Small intestine (tissue), 7 donors: ENCODE measurements at regions not wholly inside any gene's neighbourhood (a gene's known extent, or its start where the extent isn't known, plus 50 kb on each side); places are given as distances from the start of the nearest gene placed in this dataset.

ENCODE experiments used
- DNase-seq, 2 donors: peaks; one replicate each; pipeline versions ENCODE4 v3.0.0 to v3.0.0-alpha.2; 2013
- FAIRE-seq: peaks from 2 replicates; lab custom pipeline; 2012; peaks lifted over from hg19 to GRCh38; lab: Jason Lieb, UNC
- H3K27ac ChIP-seq, 3 donors: one replicate each; pipeline ENCODE4 v1.5.1; 2013; ENCODE audit warnings: low read length in 2 of 3, mild to moderate bottlenecking in 2 of 3, control low read depth in 1 of 3, inconsistent platforms in 1 of 3, low read depth in 1 of 3, moderate library complexity in 1 of 3
- H3K27me3 ChIP-seq, 3 donors: one replicate each; pipeline ENCODE4 v1.6.1; 2013; ENCODE audit warnings: low read length in 3 of 3, inconsistent platforms in 1 of 3; ENCODE audit not compliant: control insufficient read depth in 3 of 3, insufficient read depth in 3 of 3
- H3K36me3 ChIP-seq, 3 donors: one replicate each; pipeline ENCODE4 v1.6.1; 2013; ENCODE audit warnings: low read length in 3 of 3, inconsistent platforms in 1 of 3, low read depth in 1 of 3, mild to moderate bottlenecking in 1 of 3, moderate library complexity in 1 of 3; ENCODE audit not compliant: control insufficient read depth in 3 of 3, insufficient read depth in 2 of 3
- H3K4me1 ChIP-seq, 3 donors: one replicate each; pipeline ENCODE4 v1.6.1; 2013; ENCODE audit warnings: low read length in 2 of 3, inconsistent platforms in 1 of 3, low read depth in 1 of 3, mild to moderate bottlenecking in 1 of 3, moderate library complexity in 1 of 3; ENCODE audit not compliant: control insufficient read depth in 3 of 3, insufficient read depth in 2 of 3
- H3K4me3 ChIP-seq, 3 donors: one replicate each; pipeline ENCODE4 v1.5.1; 2013; ENCODE audit warnings: low read length in 3 of 3, control low read depth in 1 of 3, inconsistent platforms in 1 of 3, low read depth in 1 of 3, mild to moderate bottlenecking in 1 of 3, moderate library complexity in 1 of 3
- H3K9me3 ChIP-seq, 2 donors: one replicate each; pipeline ENCODE4 v1.6.1; 2013; ENCODE audit warnings: low read depth in 1 of 2, low read length in 1 of 2; ENCODE audit not compliant: control insufficient read depth in 2 of 2, insufficient read depth in 1 of 2
- WGBS, 3 donors: extraction: QIAGEN DNeasy Blood & Tissue Kit; methylation state at CpG; one replicate each; pipeline ENCODE4 v1.1.7; 2013; 5-methylcytosine and 5-hydroxymethylcytosine counted together
- donor health status: healthy with polysubstance abuse.
- donor health status: control.
- donor health status: control.
- donor health status: Bipolar disorder and iron deficiency.
- donor health status: healthy.

- no peak overlapping the region for H3K27ac ChIP-seq
- H3K4me3 ChIP-seq = no peak overlapping the region
- no peaks in the 10 kb centered on the region for H3K9me3 ChIP-seq
- peaks cover 0 to 3% (median 0%) of the 10 kb centered on the region in 3 donors for H3K27me3 ChIP-seq
- WGBS, 3 donors = 58 to 79% (median 76%) methylated on average over 1 of the region's 1 CpG
- no peaks in the 10 kb centered on the region for H3K4me1 ChIP-seq
- FAIRE-seq (no peak), DNase-seq (no peak)
- H3K36me3 ChIP-seq = no peaks in the 10 kb centered on the region
These were observed 411.3 kb downstream of the PTPRU start for GRCh38 chr1:29647581-29647980.

- FAIRE-seq = no peak
- no peak for DNase-seq
- Histone ChIP-seq H3K4me1 (no peaks in the 10 kb centered on the region), H3K27ac (no peak overlapping the region), H3K36me3 (no peaks in the 10 kb centered on the region), H3K27me3 (peaks cover 0 to 3% (median 0%) of the 10 kb centered on the region in 3 donors), H3K9me3 (no peaks in the 10 kb centered on the region), H3K4me3 (no peak overlapping the region)
- WGBS, 3 donors = 81 to 87% (median 83%) methylated on average over 7 of the region's 7 CpGs
These were observed 409.9 kb downstream of the PTPRU start for GRCh38 chr1:29646161-29646775.

DNA sequence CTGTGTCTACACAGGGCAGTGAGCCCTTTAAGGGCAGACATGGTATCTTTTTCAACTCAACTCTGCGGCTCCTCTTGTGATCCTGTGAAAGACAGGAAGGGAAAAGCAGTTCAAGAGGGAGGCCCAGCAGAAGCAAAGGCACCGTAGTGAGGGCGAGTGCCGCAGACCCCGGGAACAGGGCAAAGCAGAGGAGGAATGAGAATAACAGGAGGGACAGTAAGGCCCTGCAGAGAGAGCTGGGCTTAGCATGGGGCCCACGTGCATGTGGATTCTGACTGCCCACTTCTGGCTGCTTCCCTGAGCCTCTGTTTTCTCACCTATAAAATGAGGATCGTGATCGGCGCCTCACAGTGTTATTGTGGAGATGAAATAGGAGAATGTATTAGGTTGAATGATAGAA is 409.3 kb downstream of the PTPRU start:
- Histone ChIP-seq H3K9me3 (no peaks in the 10 kb centered on the region), H3K27me3 (peaks cover 0 to 3% (median 0%) of the 10 kb centered on the region in 3 donors), H3K36me3 (no peaks in the 10 kb centered on the region), H3K27ac (no peak overlapping the region), H3K4me3 (no peak overlapping the region), H3K4me1 (no peaks in the 10 kb centered on the region)
- FAIRE-seq (no peak), DNase-seq (no peak)
- WGBS, 3 donors = 61 to 72% (median 66%) methylated on average over 9 of the region's 9 CpGs

DNA sequence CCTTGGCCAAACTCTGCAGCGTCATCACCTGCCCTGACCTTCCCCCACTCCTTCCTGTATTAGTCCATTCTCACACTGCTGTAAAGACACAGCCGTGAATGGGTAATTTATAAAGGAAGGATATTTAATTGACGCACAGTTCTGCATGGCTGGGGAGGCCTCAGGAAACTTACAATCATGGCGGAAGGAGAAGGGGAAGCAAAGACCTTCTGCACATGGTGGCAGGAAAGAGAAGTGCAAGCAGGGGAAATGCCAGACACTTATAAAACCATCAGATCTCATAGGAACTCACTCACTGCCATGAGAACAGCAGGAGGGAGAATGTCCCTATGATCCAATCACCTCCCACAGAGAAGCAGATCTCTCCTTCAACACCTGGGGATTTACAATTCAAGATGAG is 408.5 kb downstream of the PTPRU start:
- H3K36me3 ChIP-seq = no peaks in the 10 kb centered on the region
- no peaks in the 10 kb centered on the region for H3K9me3 ChIP-seq
- WGBS, 3 donors = 60 to 64% (median 62%) methylated on average over 4 of the region's 4 CpGs
- H3K4me3 ChIP-seq = no peak overlapping the region
- FAIRE-seq (no peak), DNase-seq (no peak)
- H3K4me1 ChIP-seq = no peaks in the 10 kb centered on the region
- H3K27ac ChIP-seq = no peak overlapping the region
- H3K27me3 ChIP-seq = peaks cover 0 to 3% (median 0%) of the 10 kb centered on the region in 3 donors

- Histone ChIP-seq H3K36me3 (no peaks in the 10 kb centered on the region), H3K4me1 (no peaks in the 10 kb centered on the region), H3K4me3 (no peak overlapping the region), H3K27ac (no peak overlapping the region), H3K27me3 (peaks cover 0 to 3% (median 0%) of the 10 kb centered on the region in 3 donors), H3K9me3 (no peaks in the 10 kb centered on the region)
- FAIRE-seq (no peak), DNase-seq (no peak)
- WGBS, 3 donors = 75 to 96% (median 83%) methylated on average over 1 of the region's 1 CpG
These were observed 407.6 kb downstream of the PTPRU start for GRCh38 chr1:29643838-29644440.

GRCh38 chr1:29643281-29643680 is 407.0 kb downstream of the PTPRU start:
- WGBS, 3 donors = 60 to 81% (median 73%) methylated on average over 4 of the region's 4 CpGs
- H3K27ac ChIP-seq = no peak overlapping the region
- no peaks in the 10 kb centered on the region for H3K36me3 ChIP-seq
- no peaks in the 10 kb centered on the region for H3K9me3 ChIP-seq
- FAIRE-seq (no peak), DNase-seq (no peak)
- peaks cover 0 to 3% (median 0%) of the 10 kb centered on the region in 3 donors for H3K27me3 ChIP-seq
- H3K4me1 ChIP-seq = no peaks in the 10 kb centered on the region
- no peak overlapping the region for H3K4me3 ChIP-seq

DNA sequence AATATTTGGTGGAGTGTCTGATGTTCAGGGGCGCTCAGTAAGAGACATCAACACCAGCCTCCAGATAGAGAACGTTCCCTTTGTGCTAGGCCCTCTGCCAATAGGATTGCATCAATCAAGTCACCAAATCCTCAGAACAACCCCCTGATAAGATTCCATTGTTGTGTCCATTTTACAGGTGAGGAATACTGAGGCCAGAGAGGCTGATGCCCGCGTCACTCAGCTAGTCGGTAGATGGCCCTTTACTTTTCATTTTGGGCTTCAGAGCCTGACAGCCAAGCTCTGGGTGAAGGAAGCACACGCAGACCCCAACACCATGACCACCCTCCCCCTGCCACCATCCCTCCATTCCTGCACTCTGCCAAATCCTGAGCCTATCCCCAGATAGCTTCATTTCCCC is 406.2 kb downstream of the PTPRU start:
- no peak overlapping the region for H3K27ac ChIP-seq
- FAIRE-seq (no peak), DNase-seq (no peak)
- peaks cover 0 to 3% (median 0%) of the 10 kb centered on the region in 3 donors for H3K27me3 ChIP-seq
- H3K9me3 ChIP-seq = no peaks in the 10 kb centered on the region
- H3K4me3 ChIP-seq = no peak overlapping the region
- H3K4me1 ChIP-seq = no peaks in the 10 kb centered on the region
- WGBS, 3 donors = 80 to 82% (median 81%) methylated on average over 6 of the region's 6 CpGs
- no peaks in the 10 kb centered on the region for H3K36me3 ChIP-seq

- H3K36me3 ChIP-seq = no peaks in the 10 kb centered on the region
- DNase-seq (no peak), FAIRE-seq (no peak)
- no peaks in the 10 kb centered on the region for H3K4me1 ChIP-seq
- H3K27ac ChIP-seq = no peak overlapping the region
- peaks cover 0 to 3% (median 0%) of the 10 kb centered on the region in 3 donors for H3K27me3 ChIP-seq
- H3K4me3 ChIP-seq = no peak overlapping the region
- no peaks in the 10 kb centered on the region for H3K9me3 ChIP-seq
- 45 to 71% (median 54%) methylated on average over 2 to 3 of the region's 3 CpGs for WGBS, 3 donors
These were observed 405.6 kb downstream of the PTPRU start for GRCh38 chr1:29641921-29642320.
